ENCODE measurements at regions not wholly inside any gene's neighbourhood (a gene's known extent, or its start where the extent isn't known, plus 50 kb on each side); places are given as distances from the start of the nearest gene placed in this dataset.

GRCh38 chr3:194767446-194768207, 81.9 kb downstream of the FAM43A start:
- Histone ChIP-seq H3K9me3 (ENCODE audit: control insufficient read depth, insufficient read depth, low read length) (no peaks in the 10 kb centered on the region), H3K27ac (ENCODE audit: low read length) (peak overlapping the region; percentile 11), H3K4me3 (ENCODE audit: low read length) (no peak overlapping the region), H3K4me1 (ENCODE audit: control insufficient read depth, insufficient read depth, low read length) (peaks cover 26% of the 10 kb centered on the region), H3K27me3 (ENCODE audit: control insufficient read depth, insufficient read depth, low read length) (no peaks in the 10 kb centered on the region), H3K36me3 (ENCODE audit: control insufficient read depth, insufficient read depth, low read length) (no peaks in the 10 kb centered on the region)
- 80% methylated on average over 5 of the region's 8 CpGs for WGBS (ENCODE audit: insufficient coverage)
- intact Hi-C loops (cut with micrococcal nuclease), result no loop called here
- peaks cover 3 to 14% of the 10 kb centered on the region in 2 donors for H3K27me3 Mint-ChIP-seq (ENCODE audit: low read depth in 2 of 2)
- no peaks in the 10 kb centered on the region for H3K9me3 Mint-ChIP-seq
- H3K36me3 Mint-ChIP-seq, result no peaks in the 10 kb centered on the region
- H3K27ac Mint-ChIP-seq, result peak overlapping the region; percentile 73 to 93
- H3K4me3 Mint-ChIP-seq, result peak overlapping the region; percentile 84
- H3K4me1 Mint-ChIP-seq, result peaks cover 35% of the 10 kb centered on the region in 2 donors
- no peak for ATAC-seq
- DNase-seq, result no peak
- TF ChIP-seq CTCF (IDR thresholded peaks at IDR 0.05), result no peak

- Histone ChIP-seq H3K9me3 (ENCODE audit: control insufficient read depth, insufficient read depth, low read length) (no peaks in the 10 kb centered on the region), H3K27me3 (ENCODE audit: control insufficient read depth, insufficient read depth, low read length) (no peaks in the 10 kb centered on the region), H3K4me3 (ENCODE audit: low read length) (no peak overlapping the region), H3K36me3 (ENCODE audit: control insufficient read depth, insufficient read depth, low read length) (no peaks in the 10 kb centered on the region), H3K27ac (ENCODE audit: low read length) (peak overlapping the region; percentile 32), H3K4me1 (ENCODE audit: control insufficient read depth, insufficient read depth, low read length) (peaks cover 26% of the 10 kb centered on the region)
- no peaks in the 10 kb centered on the region for H3K36me3 Mint-ChIP-seq
- 97% methylated on average over 9 of the region's 10 CpGs for WGBS (ENCODE audit: insufficient coverage)
- intact Hi-C loops (cut with micrococcal nuclease), result no loop called here
- peak overlapping the region; percentile 88 for H3K4me3 Mint-ChIP-seq
- peak overlapping the region; percentile 73 to 93 for H3K27ac Mint-ChIP-seq
- DNase-seq (no peak), ATAC-seq (no peak)
- H3K9me3 Mint-ChIP-seq, result no peaks in the 10 kb centered on the region
- no peak for TF ChIP-seq CTCF (IDR thresholded peaks at IDR 0.05)
- H3K4me1 Mint-ChIP-seq, result peaks cover 35% of the 10 kb centered on the region in 2 donors
- peaks cover 8 to 14% of the 10 kb centered on the region in 2 donors for H3K27me3 Mint-ChIP-seq (ENCODE audit: low read depth in 2 of 2)
Measured at GRCh38 chr3:194768586-194768985, 82.9 kb downstream of the FAM43A start.

- H3K9me3 ChIP-seq (ENCODE audit: control insufficient read depth, insufficient read depth, low read length), result no peaks in the 10 kb centered on the region
- H3K27me3 ChIP-seq (ENCODE audit: control insufficient read depth, insufficient read depth, low read length), result no peaks in the 10 kb centered on the region
- Mint-ChIP-seq H3K27ac (peak overlapping the region; percentile 73 to 93), H3K4me1 (peaks cover 35% of the 10 kb centered on the region in 2 donors), H3K27me3 (ENCODE audit: low read depth in 2 of 2) (peaks cover 9 to 14% of the 10 kb centered on the region in 2 donors), H3K36me3 (no peaks in the 10 kb centered on the region), H3K4me3 (peak overlapping the region; percentile 88), H3K9me3 (no peaks in the 10 kb centered on the region)
- WGBS (ENCODE audit: insufficient coverage), result 1% methylated on average over 16 of the region's 16 CpGs
- no peak for TF ChIP-seq CTCF (IDR thresholded peaks at IDR 0.05)
- H3K27ac ChIP-seq (ENCODE audit: low read length), result peak overlapping the region; percentile 66
- peaks cover 26% of the 10 kb centered on the region for H3K4me1 ChIP-seq (ENCODE audit: control insufficient read depth, insufficient read depth, low read length)
- H3K4me3 ChIP-seq (ENCODE audit: low read length), result peak overlapping the region; percentile 38
- peak; percentile 95 to 99 (median 96) for ATAC-seq
- intact Hi-C loops (cut with micrococcal nuclease), result loop anchor here (1.0 kb wide), 2 partner anchors 54 to 81 kb away; no protein-coding TSS in a partner anchor
- peak; percentile 83 to 97 for DNase-seq
- no peaks in the 10 kb centered on the region for H3K36me3 ChIP-seq (ENCODE audit: control insufficient read depth, insufficient read depth, low read length)
Measured at GRCh38 chr3:194769020-194769643, 83.4 kb downstream of the FAM43A start.
